Peyer's patch (tissue), 4 donors: ENCODE measurements at regions not wholly inside any gene's neighbourhood (a gene's known extent, or its start where the extent isn't known, plus 50 kb on each side); places are given as distances from the start of the nearest gene placed in this dataset.

ENCODE experiments used
- POLR2A ChIP-seq, 2 donors: fragments of 450-650 bp; IDR thresholded peaks; one replicate each; pipeline ENCODE4 v1.5.1; 2017; ENCODE audit warnings: antibody characterized with exemption in 2 of 2, mild to moderate bottlenecking in 2 of 2, moderate library complexity in 2 of 2
- TF ChIP-seq, protein P1 (sequence below), 6 experiments: fragments of 450-650 bp in 4 of 6; fragments of 200-600 bp in 2 of 6; sonication (generic) in 1 of 6; IDR thresholded peaks; one replicate each; pipeline ENCODE4 v1.5.1; 2017 to 2019; ENCODE audit warnings: antibody characterized with exemption in 6 of 6, mild to moderate bottlenecking in 3 of 6, moderate library complexity in 1 of 6

DNA sequence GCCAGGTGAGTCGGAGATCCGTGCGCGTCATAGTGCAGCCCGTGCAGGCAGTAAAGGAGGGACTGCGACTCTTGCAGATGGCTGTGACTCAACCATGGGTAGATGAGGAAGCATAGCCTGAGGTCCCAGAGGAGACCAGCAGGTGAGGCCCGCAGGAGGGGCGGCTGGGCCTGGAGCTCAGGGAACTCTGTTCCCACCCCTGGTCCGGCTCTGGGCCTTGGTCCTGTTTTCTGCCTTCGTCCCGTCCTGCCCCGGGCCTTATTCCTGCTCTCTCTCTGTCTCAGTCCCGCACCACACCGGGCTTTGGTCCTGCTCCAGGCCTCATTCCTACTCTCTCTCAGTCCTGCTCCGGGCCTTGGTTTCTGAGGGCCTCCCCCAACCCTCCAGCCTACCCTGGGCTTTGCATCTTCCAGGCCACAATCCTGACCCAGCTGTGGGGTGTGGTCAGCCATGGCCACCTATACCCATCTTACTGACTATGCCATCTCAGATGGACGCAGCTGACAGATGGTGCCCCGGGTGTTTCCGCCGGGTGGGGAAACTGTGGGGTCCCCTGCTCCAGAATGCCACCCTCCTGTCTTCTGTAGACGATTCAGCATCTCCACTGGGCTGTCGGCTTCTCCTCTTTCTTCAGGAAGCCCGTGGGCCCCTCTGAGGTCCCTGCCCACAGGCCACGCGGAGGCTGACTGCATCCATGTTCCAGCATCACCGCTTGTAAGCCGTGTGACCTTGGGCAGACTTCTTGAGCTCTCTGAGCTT lies 1134.1 kb downstream of the BRD1 start:
- TF ChIP-seq, protein P1, sequence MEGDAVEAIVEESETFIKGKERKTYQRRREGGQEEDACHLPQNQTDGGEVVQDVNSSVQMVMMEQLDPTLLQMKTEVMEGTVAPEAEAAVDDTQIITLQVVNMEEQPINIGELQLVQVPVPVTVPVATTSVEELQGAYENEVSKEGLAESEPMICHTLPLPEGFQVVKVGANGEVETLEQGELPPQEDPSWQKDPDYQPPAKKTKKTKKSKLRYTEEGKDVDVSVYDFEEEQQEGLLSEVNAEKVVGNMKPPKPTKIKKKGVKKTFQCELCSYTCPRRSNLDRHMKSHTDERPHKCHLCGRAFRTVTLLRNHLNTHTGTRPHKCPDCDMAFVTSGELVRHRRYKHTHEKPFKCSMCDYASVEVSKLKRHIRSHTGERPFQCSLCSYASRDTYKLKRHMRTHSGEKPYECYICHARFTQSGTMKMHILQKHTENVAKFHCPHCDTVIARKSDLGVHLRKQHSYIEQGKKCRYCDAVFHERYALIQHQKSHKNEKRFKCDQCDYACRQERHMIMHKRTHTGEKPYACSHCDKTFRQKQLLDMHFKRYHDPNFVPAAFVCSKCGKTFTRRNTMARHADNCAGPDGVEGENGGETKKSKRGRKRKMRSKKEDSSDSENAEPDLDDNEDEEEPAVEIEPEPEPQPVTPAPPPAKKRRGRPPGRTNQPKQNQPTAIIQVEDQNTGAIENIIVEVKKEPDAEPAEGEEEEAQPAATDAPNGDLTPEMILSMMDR (IDR thresholded peaks at IDR 0.05), result no peak
- no peak for TF ChIP-seq POLR2A (IDR thresholded peaks at IDR 0.05)
